GM12801 (cell line): ENCODE measurements at regions not wholly inside any gene's neighbourhood (a gene's known extent, or its start where the extent isn't known, plus 50 kb on each side); places are given as distances from the start of the nearest gene placed in this dataset.

Experiments used
- TF ChIP-seq, protein P1 (sequence below): IDR thresholded peaks from one replicate; pipeline ENCODE4 v1.5.1; 2011; ENCODE audit warnings: control low read depth; ENCODE audit not compliant: insufficient read length; ENCODE audit errors: extremely low read depth

DNA sequence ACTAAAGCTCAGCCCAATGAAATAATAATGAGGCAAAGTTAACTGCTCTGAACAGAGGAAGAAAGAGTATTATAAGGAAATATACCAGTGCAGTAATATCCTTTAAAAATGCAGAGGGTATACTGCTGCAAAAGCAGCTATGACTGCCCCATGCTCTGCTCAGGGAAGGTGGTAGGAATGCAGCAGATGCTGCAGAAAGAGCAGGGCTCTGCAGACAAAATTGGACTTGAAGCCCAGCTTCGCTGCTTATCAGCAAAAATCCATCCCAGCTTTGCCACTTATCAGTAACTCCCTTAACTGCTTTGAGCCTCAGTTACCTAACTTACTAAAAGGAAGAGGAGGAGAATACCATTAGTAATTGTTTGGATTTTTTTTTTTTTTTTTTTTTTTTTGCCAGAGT, 533.8 kb upstream of the CDH5 start:
- TF ChIP-seq, protein P1, sequence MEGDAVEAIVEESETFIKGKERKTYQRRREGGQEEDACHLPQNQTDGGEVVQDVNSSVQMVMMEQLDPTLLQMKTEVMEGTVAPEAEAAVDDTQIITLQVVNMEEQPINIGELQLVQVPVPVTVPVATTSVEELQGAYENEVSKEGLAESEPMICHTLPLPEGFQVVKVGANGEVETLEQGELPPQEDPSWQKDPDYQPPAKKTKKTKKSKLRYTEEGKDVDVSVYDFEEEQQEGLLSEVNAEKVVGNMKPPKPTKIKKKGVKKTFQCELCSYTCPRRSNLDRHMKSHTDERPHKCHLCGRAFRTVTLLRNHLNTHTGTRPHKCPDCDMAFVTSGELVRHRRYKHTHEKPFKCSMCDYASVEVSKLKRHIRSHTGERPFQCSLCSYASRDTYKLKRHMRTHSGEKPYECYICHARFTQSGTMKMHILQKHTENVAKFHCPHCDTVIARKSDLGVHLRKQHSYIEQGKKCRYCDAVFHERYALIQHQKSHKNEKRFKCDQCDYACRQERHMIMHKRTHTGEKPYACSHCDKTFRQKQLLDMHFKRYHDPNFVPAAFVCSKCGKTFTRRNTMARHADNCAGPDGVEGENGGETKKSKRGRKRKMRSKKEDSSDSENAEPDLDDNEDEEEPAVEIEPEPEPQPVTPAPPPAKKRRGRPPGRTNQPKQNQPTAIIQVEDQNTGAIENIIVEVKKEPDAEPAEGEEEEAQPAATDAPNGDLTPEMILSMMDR = no peak

DNA sequence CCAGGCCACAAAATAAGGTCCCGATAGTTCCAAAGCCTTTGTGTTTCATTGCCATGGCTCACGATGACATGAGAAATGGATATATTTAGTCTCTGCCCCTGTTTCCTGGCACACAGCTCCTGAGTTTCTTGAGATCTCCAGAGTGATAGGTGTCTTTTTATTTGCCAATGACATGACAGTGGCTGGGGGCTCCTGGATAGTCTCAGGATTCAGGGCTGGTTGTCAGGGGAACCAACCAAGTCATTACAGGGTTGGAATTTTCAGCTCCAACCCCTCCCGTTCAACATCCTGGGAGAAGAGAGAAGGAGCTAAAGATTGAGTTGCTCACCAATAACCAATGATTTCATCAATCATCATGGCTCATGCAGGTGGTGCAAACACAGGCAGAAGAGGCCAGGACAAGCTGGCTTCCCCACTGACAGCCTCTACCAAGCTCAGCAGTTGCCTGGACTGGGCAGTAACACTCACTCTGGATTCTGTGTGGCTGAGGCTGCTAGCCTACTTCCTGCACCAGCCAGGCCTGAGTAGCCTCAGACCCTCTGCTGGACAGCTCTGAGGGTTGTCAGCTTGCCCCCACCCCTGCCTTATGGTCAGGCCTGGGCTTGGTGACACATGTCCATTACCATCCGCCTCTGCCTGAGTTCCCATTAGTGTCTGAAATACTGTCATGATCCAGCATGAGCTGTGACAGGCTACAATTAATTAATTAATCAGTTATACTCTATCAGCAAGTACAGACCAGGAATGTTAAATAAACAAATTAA, 534.4 kb upstream of the CDH5 start:
- TF ChIP-seq, protein P1 = no peak

DNA sequence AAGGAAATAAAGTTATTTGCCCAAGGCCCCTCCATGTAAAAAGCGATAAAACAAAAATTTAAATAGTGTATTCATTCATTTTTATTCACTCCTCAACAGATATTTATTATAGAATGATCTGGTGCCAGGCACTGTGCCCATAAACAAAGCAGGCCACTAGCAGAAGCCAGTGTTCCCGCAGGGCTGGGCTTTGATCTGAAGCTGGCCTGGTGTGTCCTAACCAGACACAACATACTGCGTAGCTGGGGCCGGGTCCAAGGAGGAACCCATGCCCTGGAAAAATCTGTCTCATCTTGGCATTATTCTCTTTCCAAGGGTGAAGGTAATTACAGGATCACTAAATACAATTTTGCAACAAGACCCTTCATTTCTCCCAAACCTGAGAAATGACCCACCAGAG, 537.4 kb upstream of the CDH5 start:
- TF ChIP-seq, protein P1 = no peak

DNA sequence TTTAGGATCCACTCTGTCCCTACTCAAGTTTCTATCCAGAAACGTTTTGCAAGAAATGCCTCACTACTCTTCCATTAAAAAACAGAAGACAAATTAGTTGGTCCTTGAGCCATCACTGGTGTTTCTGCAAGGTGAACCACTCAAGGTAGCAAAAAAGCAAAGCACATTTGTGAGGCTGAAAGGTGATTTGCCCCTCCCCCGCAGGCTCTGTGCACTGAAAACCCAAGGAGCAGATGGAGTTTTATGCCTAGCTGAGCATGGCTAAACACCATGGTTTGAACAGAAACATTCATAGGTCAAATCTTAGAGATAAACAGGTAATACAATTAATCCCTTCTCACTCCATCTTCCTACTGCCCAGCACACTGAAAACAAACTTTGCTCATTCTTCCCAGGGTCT, 538.2 kb upstream of the CDH5 start:
- TF ChIP-seq, protein P1 = no peak

DNA sequence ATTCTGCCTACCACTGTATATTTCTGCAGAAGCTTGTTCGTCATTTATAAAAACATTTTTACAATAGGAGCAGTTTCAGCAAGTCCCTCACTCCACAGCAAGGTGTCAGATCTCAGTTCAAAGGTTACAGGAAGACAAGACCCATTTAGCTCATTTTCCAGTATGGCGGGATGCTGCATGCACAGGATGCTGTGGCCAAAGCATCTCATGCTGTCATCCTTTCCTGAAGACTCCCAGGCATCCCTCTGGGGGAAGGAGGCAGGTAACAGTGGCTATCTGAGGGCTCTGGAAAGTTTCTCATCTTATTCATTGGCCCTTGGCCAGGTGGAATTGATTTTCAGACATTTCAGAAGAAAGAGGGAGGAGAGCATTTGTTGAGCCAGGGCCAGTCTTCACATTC, 539.3 kb upstream of the CDH5 start:
- TF ChIP-seq, protein P1 = no peak

DNA sequence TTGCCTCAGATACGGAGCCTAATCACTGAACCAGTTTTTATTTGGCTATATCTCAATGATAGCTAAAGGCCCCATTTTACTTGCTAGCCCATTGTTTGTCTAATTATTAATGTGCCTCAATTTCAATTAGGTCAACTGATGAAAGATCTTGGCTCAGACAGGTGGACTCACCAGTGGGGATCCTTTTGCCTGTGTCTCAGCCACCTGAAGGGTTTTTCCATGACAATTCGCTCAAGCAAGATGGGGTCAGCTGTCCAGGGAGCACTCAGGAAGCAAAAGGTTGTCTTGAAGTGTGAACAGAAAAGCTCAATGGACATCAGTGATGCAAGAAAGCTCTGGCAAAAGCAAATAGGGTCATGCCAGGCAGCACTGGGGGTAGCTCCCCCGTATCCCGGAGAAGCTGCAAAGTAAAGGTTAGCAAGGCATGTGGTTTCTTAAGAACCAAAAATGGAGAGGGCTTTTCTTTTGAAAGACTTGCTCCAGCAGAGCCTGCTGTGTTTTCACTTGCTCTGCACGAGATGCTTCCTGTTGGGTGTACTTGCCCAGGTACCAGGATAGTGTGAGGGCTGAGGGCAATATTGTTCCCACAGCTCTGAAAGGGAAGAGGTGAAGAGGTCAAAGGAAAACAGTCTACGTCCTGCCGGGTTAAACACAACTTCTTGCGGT, 541.2 kb upstream of the CDH5 start:
- TF ChIP-seq, protein P1 = no peak

DNA sequence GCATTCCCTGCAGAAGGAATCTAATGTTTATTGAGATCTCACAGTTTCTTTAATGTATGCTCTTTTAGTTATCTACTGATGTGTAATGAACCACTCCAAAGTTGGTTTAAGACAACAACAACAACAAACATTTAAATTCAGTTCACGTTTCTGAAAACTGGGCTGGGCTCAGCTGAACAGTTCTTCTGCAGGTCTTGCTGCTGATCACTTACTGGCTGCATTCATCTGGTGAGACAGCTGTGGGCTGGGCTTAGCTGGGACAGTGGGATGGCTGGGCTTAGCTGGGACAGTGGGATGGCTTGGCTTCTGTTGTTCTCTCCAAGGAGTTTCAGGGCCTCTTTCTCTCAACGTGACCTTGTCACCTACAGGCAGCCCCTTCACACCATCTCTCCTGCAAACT, 544.3 kb upstream of the CDH5 start:
- TF ChIP-seq, protein P1 = no peak
